Esophagus squamous epithelium (tissue), 5 donors: ENCODE measurements at regions not wholly inside any gene's neighbourhood (a gene's known extent, or its start where the extent isn't known, plus 50 kb on each side); places are given as distances from the start of the nearest gene placed in this dataset.

ENCODE experiments used
- DNase-seq: peaks from one replicate; lab custom pipeline; 2025; lab: John Stamatoyannopoulos, UW
- H3K27ac ChIP-seq, 4 donors: fragments of 200-600 bp; sonication (generic); one replicate each; pipeline ENCODE4 v1.5.1; 2016 to 2019; ENCODE audit warnings: mild to moderate bottlenecking in 1 of 4
- H3K27me3 ChIP-seq, 4 donors: fragments of 200-600 bp; sonication (generic); 1 replicate in 3 of 4; 2 replicates in 1 of 4; pipeline versions ENCODE4 v1.5.1 to v1.6.0; 2017 to 2021; ENCODE audit warnings: antibody characterized with exemption in 1 of 4
- H3K36me3 ChIP-seq, 3 donors: fragments of 200-600 bp; sonication (generic); one replicate each; pipeline ENCODE4 v1.5.1; 2016 to 2019
- H3K4me1 ChIP-seq, 3 donors: fragments of 200-600 bp; sonication (generic); one replicate each; pipeline ENCODE4 v1.5.1; 2017 to 2019
- H3K4me3 ChIP-seq, 4 donors: fragments of 200-600 bp; sonication (generic); 1 replicate in 3 of 4; 2 replicates in 1 of 4; pipeline ENCODE4 v1.5.1; 2016 to 2019; ENCODE audit warnings: mild to moderate bottlenecking in 2 of 4, moderate library complexity in 1 of 4
- H3K9me3 ChIP-seq, 3 donors: fragments of 200-600 bp; sonication (generic); one replicate each; pipeline ENCODE4 v1.5.1; 2016 to 2019
- CTCF ChIP-seq, 6 experiments: fragments of 450-650 bp in 4 of 6; fragments of 200-600 bp in 2 of 6; sonication (generic) in 2 of 6; IDR thresholded peaks; one replicate each; pipeline ENCODE4 v1.5.1; 2016 to 2019; ENCODE audit warnings: antibody characterized with exemption in 6 of 6, mild to moderate bottlenecking in 4 of 6, moderate library complexity in 4 of 6
- POLR2A ChIP-seq, 4 donors: fragments of 450-650 bp; IDR thresholded peaks; one replicate each; pipeline ENCODE4 v1.6.1; 2017; ENCODE audit warnings: antibody characterized with exemption in 4 of 4, mild to moderate bottlenecking in 4 of 4, moderate library complexity in 3 of 4
- WGBS, 2 donors: methylation state at CpG; one replicate each; pipeline ENCODE4 v1.1.5; 2018; 5-methylcytosine and 5-hydroxymethylcytosine counted together
- intact Hi-C: fragments of 100-400 bp; cut with DNase I; formaldehyde crosslinking; loops from one replicate; pipeline ENCODE4 v1.15.0; 2022
- donor health status: DM: yes; HTN: yes; CAD: no.

GRCh38 chr1:111045033-111045722, 81.5 kb upstream of the LRIF1 start:
- no peaks in the 10 kb centered on the region for H3K27me3 ChIP-seq
- no peaks in the 10 kb centered on the region for H3K36me3 ChIP-seq
- no peak for DNase-seq
- H3K27ac ChIP-seq: no peak overlapping the region
- no peak overlapping the region for H3K4me3 ChIP-seq
- H3K4me1 ChIP-seq: no peaks in the 10 kb centered on the region
- no peak for TF ChIP-seq POLR2A (IDR thresholded peaks at IDR 0.05)
- no peak for TF ChIP-seq CTCF (IDR thresholded peaks at IDR 0.05)
- WGBS, 2 donors: 25 to 27% methylated on average over 2 of the region's 2 CpGs
- intact Hi-C loops: no loop called here
- H3K9me3 ChIP-seq: no peaks in the 10 kb centered on the region

DNA sequence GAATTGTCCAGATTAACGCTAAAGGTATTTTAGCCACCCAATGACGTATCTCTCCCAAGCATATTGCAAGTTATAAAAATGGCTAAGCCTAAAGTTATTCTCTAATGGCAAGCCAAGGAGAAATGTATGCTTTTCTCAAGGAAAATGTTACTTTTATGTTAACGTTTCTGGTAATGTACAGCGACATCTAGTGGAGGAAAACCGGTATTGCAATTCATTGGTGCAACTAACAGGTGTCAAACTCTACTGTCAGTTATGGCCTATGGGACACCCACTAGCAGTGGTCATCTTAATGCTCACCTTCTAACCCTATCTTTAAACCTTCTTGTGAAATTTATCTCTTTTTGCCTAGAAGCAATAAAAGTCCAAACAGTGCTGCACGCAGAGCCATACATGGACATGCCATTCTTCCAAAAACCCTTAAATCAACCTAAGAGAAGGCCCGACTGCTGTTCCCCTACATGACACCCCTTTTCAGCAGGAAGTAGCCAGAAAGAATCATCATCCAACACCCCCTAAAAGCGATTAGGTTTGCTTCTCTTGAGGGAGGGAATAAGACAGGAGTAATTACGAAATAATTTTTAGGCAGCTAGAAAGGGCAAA, 68.7 kb upstream of the LRIF1 start:
- Histone ChIP-seq H3K27ac (no peak overlapping the region), H3K27me3 (peaks cover 0 to 14% (median 0%) of the 10 kb centered on the region in 4 donors), H3K4me1 (no peaks in the 10 kb centered on the region), H3K36me3 (no peaks in the 10 kb centered on the region), H3K9me3 (peaks cover 0 to 4% (median 0%) of the 10 kb centered on the region in 3 donors), H3K4me3 (no peak overlapping the region)
- intact Hi-C loops: no loop called here
- no peak for DNase-seq
- TF ChIP-seq POLR2A (IDR thresholded peaks at IDR 0.05) (no peak), CTCF (IDR thresholded peaks at IDR 0.05) (peak; percentile 67 to 88 (median 70))
- WGBS, 2 donors: 25 to 26% methylated on average over 9 of the region's 9 CpGs

GRCh38 chr1:111030590-111030989, 66.9 kb upstream of the LRIF1 start:
- H3K27ac ChIP-seq: no peak overlapping the region
- peaks cover 0 to 4% (median 0%) of the 10 kb centered on the region in 3 donors for H3K9me3 ChIP-seq
- no peaks in the 10 kb centered on the region for H3K4me1 ChIP-seq
- H3K36me3 ChIP-seq: no peaks in the 10 kb centered on the region
- H3K4me3 ChIP-seq: no peak overlapping the region
- no peak for DNase-seq
- peaks cover 0 to 14% (median 0%) of the 10 kb centered on the region in 4 donors for H3K27me3 ChIP-seq
- 30 to 48% methylated on average over 1 of the region's 1 CpG for WGBS, 2 donors
- TF ChIP-seq POLR2A (IDR thresholded peaks at IDR 0.05) (no peak), CTCF (IDR thresholded peaks at IDR 0.05) (peak; percentile 45 to 73 (median 65))
- intact Hi-C loops: no loop called here

DNA sequence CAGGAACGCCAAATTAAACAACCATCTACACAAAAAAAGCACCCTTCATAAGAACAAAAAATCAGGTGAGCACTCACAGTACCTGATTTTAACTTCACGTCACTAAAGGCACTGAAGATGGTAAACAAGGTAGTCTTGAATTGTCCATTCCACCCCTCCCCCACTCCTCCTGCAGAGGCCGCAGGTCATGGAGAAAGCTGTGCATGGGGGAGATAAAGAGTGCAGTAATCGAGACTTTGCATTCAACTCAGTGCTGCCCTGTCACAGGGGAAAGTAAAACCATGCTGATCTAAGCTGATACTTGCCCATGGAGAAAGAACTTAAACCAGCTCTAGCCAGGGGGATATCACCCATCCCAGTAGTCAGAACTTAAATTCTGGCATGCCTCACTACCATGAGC, 61.4 kb upstream of the LRIF1 start:
- DNase-seq: no peak
- H3K27me3 ChIP-seq: peaks cover 0 to 7% (median 0%) of the 10 kb centered on the region in 4 donors
- no peak for TF ChIP-seq POLR2A (IDR thresholded peaks at IDR 0.05)
- no peak for TF ChIP-seq CTCF (IDR thresholded peaks at IDR 0.05)
- no peak overlapping the region for H3K4me3 ChIP-seq
- H3K4me1 ChIP-seq: no peaks in the 10 kb centered on the region
- 58 to 64% methylated on average over 4 of the region's 4 CpGs for WGBS, 2 donors
- no peaks in the 10 kb centered on the region for H3K9me3 ChIP-seq
- intact Hi-C loops: no loop called here
- no peaks in the 10 kb centered on the region for H3K36me3 ChIP-seq
- no peak overlapping the region for H3K27ac ChIP-seq

GRCh38 chr1:111015222-111015621, 51.5 kb upstream of the LRIF1 start:
- Histone ChIP-seq H3K4me1 (no peaks in the 10 kb centered on the region), H3K27ac (no peak overlapping the region), H3K9me3 (no peaks in the 10 kb centered on the region), H3K4me3 (no peak overlapping the region), H3K27me3 (peaks cover 0 to 6% (median 0%) of the 10 kb centered on the region in 4 donors), H3K36me3 (no peaks in the 10 kb centered on the region)
- no peak for TF ChIP-seq CTCF (IDR thresholded peaks at IDR 0.05)
- no peak for TF ChIP-seq POLR2A (IDR thresholded peaks at IDR 0.05)
- DNase-seq: no peak
- WGBS, 2 donors: 43 to 53% methylated on average over 3 of the region's 3 CpGs
- intact Hi-C loops: no loop called here
